ENCODE measurements at regions not wholly inside any gene's neighbourhood (a gene's known extent, or its start where the extent isn't known, plus 50 kb on each side); places are given as distances from the start of the nearest gene placed in this dataset.

DNA sequence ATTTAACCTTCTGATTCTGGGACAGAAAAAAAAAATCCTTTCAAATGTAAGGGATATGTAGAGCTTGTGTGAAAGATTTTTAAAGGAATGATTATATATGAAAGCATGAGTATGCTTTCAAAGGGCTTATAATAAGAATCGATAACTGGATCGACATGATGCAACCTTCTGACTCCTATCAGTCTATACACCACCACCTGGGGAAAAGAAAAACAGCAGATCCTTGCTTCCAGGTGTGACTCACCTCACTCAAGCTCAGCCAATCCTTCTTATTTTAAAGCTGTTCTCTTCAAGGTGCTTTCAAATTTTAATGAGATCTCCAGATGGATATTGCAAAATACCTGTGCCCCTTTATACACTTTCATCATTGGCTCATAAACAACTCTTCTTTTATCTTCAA lies 102.1 kb upstream of the EDNRA start:
- Histone ChIP-seq H3K27me3 (no peaks in the 10 kb centered on the region), H3K4me3 (no peak overlapping the region), H3K4me1 (no peaks in the 10 kb centered on the region), H3K9me3 (no peaks in the 10 kb centered on the region), H3K27ac (no peak overlapping the region), H3K36me3 (no peaks in the 10 kb centered on the region)
- TF ChIP-seq POLR2A (IDR thresholded peaks at IDR 0.05) = no peak
- TF ChIP-seq, protein P1, sequence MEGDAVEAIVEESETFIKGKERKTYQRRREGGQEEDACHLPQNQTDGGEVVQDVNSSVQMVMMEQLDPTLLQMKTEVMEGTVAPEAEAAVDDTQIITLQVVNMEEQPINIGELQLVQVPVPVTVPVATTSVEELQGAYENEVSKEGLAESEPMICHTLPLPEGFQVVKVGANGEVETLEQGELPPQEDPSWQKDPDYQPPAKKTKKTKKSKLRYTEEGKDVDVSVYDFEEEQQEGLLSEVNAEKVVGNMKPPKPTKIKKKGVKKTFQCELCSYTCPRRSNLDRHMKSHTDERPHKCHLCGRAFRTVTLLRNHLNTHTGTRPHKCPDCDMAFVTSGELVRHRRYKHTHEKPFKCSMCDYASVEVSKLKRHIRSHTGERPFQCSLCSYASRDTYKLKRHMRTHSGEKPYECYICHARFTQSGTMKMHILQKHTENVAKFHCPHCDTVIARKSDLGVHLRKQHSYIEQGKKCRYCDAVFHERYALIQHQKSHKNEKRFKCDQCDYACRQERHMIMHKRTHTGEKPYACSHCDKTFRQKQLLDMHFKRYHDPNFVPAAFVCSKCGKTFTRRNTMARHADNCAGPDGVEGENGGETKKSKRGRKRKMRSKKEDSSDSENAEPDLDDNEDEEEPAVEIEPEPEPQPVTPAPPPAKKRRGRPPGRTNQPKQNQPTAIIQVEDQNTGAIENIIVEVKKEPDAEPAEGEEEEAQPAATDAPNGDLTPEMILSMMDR (IDR thresholded peaks at IDR 0.05) = peak in 3 of 6 experiments; percentile 11 to 49 (median 24)
- intact Hi-C loops (cut with DNase I) = no loop called here
- DNase-seq = no peak
- WGBS, 2 donors = 21 to 49% methylated on average over 2 of the region's 2 CpGs

DNA sequence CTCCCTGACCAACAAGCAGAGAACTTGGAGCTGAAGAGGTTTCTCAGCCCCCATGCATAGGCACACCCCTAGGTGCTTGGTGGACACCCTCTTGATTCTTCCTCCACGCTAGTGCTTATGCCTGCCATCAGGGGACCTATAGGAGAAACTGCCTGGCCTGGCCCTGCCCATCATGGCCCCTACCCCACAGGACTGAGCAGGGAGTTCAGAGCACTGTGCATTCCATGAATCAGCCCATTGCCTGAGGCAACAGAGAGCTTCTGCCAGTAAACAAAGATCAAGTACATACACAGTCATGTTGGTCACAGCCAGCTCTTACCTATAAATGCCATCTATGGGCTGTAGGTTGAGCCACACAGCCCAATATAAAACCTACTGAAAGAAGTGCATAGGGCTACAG lies 99.1 kb upstream of the EDNRA start:
- Histone ChIP-seq H3K27ac (no peak overlapping the region), H3K4me1 (no peaks in the 10 kb centered on the region), H3K9me3 (no peaks in the 10 kb centered on the region), H3K4me3 (no peak overlapping the region), H3K27me3 (no peaks in the 10 kb centered on the region), H3K36me3 (no peaks in the 10 kb centered on the region)
- TF ChIP-seq POLR2A (IDR thresholded peaks at IDR 0.05) = no peak
- TF ChIP-seq, protein P1 (IDR thresholded peaks at IDR 0.05) = no peak
- no peak for DNase-seq
- 60% methylated on average over 1 of the region's 1 CpG; no CpG with 5 or more reads in 1 of the 2 donors for WGBS, 2 donors
- intact Hi-C loops (cut with DNase I) = no loop called here

DNA sequence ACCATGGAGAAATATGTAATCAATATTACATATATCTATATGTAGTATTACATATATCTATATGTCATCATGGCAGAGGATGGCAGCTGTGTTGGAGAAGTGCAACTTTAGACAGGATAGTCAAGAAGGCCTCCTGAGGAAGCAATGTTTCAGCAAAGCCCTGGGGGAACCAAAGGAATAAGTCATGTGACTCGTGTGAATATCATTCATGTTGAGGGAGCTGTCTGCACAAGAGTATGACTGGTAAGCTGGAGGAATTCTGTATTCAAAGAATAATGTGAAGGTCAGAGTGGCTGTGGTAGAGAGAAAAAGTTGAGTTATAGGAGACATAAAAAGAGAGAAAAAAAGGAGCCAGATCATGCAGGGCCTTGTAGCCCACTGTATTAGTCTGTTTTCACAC lies 92.9 kb upstream of the EDNRA start:
- no peak for DNase-seq
- no peak overlapping the region for H3K4me3 ChIP-seq
- no peak overlapping the region for H3K27ac ChIP-seq
- no peaks in the 10 kb centered on the region for H3K9me3 ChIP-seq
- WGBS, 2 donors = 21 to 45% methylated on average over 1 of the region's 1 CpG
- H3K27me3 ChIP-seq = no peaks in the 10 kb centered on the region
- H3K4me1 ChIP-seq = no peaks in the 10 kb centered on the region
- H3K36me3 ChIP-seq = no peaks in the 10 kb centered on the region
- intact Hi-C loops (cut with DNase I) = no loop called here
- TF ChIP-seq, protein P1 (IDR thresholded peaks at IDR 0.05) = no peak

DNA sequence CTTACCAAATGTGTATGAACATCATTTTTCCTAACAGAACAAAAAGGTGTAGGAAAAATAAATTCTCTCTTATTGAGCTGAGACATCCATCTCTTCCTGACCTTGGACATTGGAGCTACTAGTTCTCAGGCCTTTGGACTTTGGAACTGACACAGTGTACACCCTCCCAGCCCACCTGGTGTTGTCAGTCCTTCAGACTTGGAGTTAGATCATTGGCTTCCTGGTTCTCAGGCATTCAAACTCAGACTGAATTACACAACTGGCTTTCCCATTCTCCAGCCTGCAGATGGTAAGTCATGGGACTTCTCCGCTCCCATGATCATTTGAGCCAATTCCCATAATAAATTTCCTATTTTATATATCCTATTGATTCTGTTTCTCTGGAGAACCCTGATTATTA lies 84.8 kb upstream of the EDNRA start:
- H3K27me3 ChIP-seq = no peaks in the 10 kb centered on the region
- 0 to 54% methylated on average over 1 of the region's 1 CpG for WGBS, 2 donors

DNA sequence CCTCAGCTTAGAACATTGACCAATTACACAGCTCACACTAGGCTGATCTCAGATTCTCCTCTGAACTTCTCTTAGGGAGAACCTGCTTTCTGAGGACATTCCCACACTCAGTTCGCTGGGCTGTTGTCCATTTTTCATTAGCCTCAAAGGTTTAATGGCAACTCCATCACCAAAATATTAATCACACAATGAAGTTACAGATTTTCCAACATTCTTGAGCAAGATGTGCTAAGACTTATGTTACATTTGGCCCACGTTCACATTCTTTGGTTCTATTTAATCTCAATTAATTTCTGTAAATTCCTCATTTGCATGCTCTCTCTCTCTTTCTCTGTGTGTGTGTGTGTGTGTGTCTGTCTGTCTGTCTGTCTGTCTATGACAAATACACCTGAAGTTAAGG lies 82.3 kb upstream of the EDNRA start:
- WGBS, 2 donors = 37 to 38% methylated on average over 2 of the region's 2 CpGs
- Histone ChIP-seq H3K36me3 (no peaks in the 10 kb centered on the region), H3K9me3 (no peaks in the 10 kb centered on the region), H3K27me3 (no peaks in the 10 kb centered on the region), H3K27ac (no peak overlapping the region), H3K4me1 (no peaks in the 10 kb centered on the region), H3K4me3 (no peak overlapping the region)
- TF ChIP-seq POLR2A (IDR thresholded peaks at IDR 0.05) = no peak
- TF ChIP-seq, protein P1 (IDR thresholded peaks at IDR 0.05) = no peak
- intact Hi-C loops (cut with DNase I) = no loop called here
- DNase-seq = no peak

More for the DNA sequence above, 84.8 kb upstream of the EDNRA start:
- H3K4me3 ChIP-seq = no peak overlapping the region
- no peak for DNase-seq
- H3K36me3 ChIP-seq = no peaks in the 10 kb centered on the region
- intact Hi-C loops (cut with DNase I) = no loop called here
- H3K27ac ChIP-seq = no peak overlapping the region
- no peak for TF ChIP-seq POLR2A (IDR thresholded peaks at IDR 0.05)
- TF ChIP-seq, protein P1 (IDR thresholded peaks at IDR 0.05) = no peak
- H3K4me1 ChIP-seq = no peaks in the 10 kb centered on the region
- H3K9me3 ChIP-seq = no peaks in the 10 kb centered on the region
